ENCODE measurements at regions not wholly inside any gene's neighbourhood (a gene's known extent, or its start where the extent isn't known, plus 50 kb on each side); places are given as distances from the start of the nearest gene placed in this dataset.

GRCh38 chr5:162393534-162393933 is 326.0 kb downstream of the GABRG2 start:
- H3K9me3 Mint-ChIP-seq: no peaks in the 10 kb centered on the region
- no peak overlapping the region for H3K4me3 Mint-ChIP-seq
- no peaks in the 10 kb centered on the region for H3K4me1 Mint-ChIP-seq (ENCODE audit: unreplicated experiment)
- no peak for DNase-seq (ENCODE audit: extremely low spot score, unreplicated experiment)
- no peak for TF ChIP-seq CTCF (conservative IDR thresholded peaks at IDR 0.05)
- no peak overlapping the region for H3K27ac Mint-ChIP-seq
- H3K36me3 Mint-ChIP-seq: no peaks in the 10 kb centered on the region
- no peaks in the 10 kb centered on the region for H3K27me3 Mint-ChIP-seq

- Mint-ChIP-seq H3K36me3 (no peaks in the 10 kb centered on the region), H3K27me3 (no peaks in the 10 kb centered on the region), H3K9me3 (no peaks in the 10 kb centered on the region), H3K4me3 (no peak overlapping the region), H3K27ac (no peak overlapping the region), H3K4me1 (ENCODE audit: unreplicated experiment) (no peaks in the 10 kb centered on the region)
- no peak for TF ChIP-seq CTCF (conservative IDR thresholded peaks at IDR 0.05)
- no peak for DNase-seq (ENCODE audit: extremely low spot score, unreplicated experiment)
Observed at GRCh38 chr5:162407614-162408013, 340.0 kb downstream of the GABRG2 start.

- no peaks in the 10 kb centered on the region for H3K36me3 Mint-ChIP-seq
- no peak overlapping the region for H3K27ac Mint-ChIP-seq
- H3K4me1 Mint-ChIP-seq (ENCODE audit: unreplicated experiment): no peaks in the 10 kb centered on the region
- no peak for DNase-seq (ENCODE audit: extremely low spot score, unreplicated experiment)
- TF ChIP-seq CTCF (conservative IDR thresholded peaks at IDR 0.05): no peak
- H3K9me3 Mint-ChIP-seq: no peaks in the 10 kb centered on the region
- H3K27me3 Mint-ChIP-seq: no peaks in the 10 kb centered on the region
- no peak overlapping the region for H3K4me3 Mint-ChIP-seq
Observed at GRCh38 chr5:162410365-162410764, 342.8 kb downstream of the GABRG2 start.

- H3K9me3 Mint-ChIP-seq: no peaks in the 10 kb centered on the region
- no peaks in the 10 kb centered on the region for H3K36me3 Mint-ChIP-seq
- no peak for TF ChIP-seq CTCF (conservative IDR thresholded peaks at IDR 0.05)
- no peak for DNase-seq (ENCODE audit: extremely low spot score, unreplicated experiment)
- no peaks in the 10 kb centered on the region for H3K27me3 Mint-ChIP-seq
- H3K4me3 Mint-ChIP-seq: no peak overlapping the region
- no peaks in the 10 kb centered on the region for H3K4me1 Mint-ChIP-seq (ENCODE audit: unreplicated experiment)
- no peak overlapping the region for H3K27ac Mint-ChIP-seq
Observed at GRCh38 chr5:162429142-162429541, 361.6 kb downstream of the GABRG2 start.

- Mint-ChIP-seq H3K4me1 (ENCODE audit: unreplicated experiment) (no peaks in the 10 kb centered on the region), H3K27me3 (no peaks in the 10 kb centered on the region), H3K27ac (no peak overlapping the region), H3K9me3 (no peaks in the 10 kb centered on the region), H3K4me3 (no peak overlapping the region), H3K36me3 (no peaks in the 10 kb centered on the region)
- no peak for DNase-seq (ENCODE audit: extremely low spot score, unreplicated experiment)
- no peak for TF ChIP-seq CTCF (conservative IDR thresholded peaks at IDR 0.05)
Observed at GRCh38 chr5:162434281-162434680, 366.7 kb downstream of the GABRG2 start.

GRCh38 chr5:162436055-162436454 is 368.5 kb downstream of the GABRG2 start:
- no peak for TF ChIP-seq CTCF (conservative IDR thresholded peaks at IDR 0.05)

More at GRCh38 chr5:162436055-162436454, 368.5 kb downstream of the GABRG2 start:
- no peaks in the 10 kb centered on the region for H3K27me3 Mint-ChIP-seq
- H3K4me3 Mint-ChIP-seq: no peak overlapping the region
- H3K36me3 Mint-ChIP-seq: no peaks in the 10 kb centered on the region
- H3K4me1 Mint-ChIP-seq (ENCODE audit: unreplicated experiment): no peaks in the 10 kb centered on the region
- H3K27ac Mint-ChIP-seq: no peak overlapping the region
- no peaks in the 10 kb centered on the region for H3K9me3 Mint-ChIP-seq
- no peak for DNase-seq (ENCODE audit: extremely low spot score, unreplicated experiment)

Data from type B pancreatic cell (in vitro differentiated cells).